Activated CD4-positive, alpha-beta T cell treated with anti-CD3 and anti-CD28 coated beads, Interleukin-2, Interleukin-4, amounts not matched to agents 100 ng/mL and 50 ng/mL, durations not matched to agents 16 hours and 8 hours (primary cell): ENCODE measurements at regions not wholly inside any gene's neighbourhood (a gene's known extent, or its start where the extent isn't known, plus 50 kb on each side); places are given as distances from the start of the nearest gene placed in this dataset.

Experiments used
- DNase-seq: peaks from one replicate; pipeline ENCODE4 v3.0.0-alpha.2; 2020; ENCODE audit warnings: low spot score

GRCh38 chr13:44280456-44280855 is 93.2 kb upstream of the SERP2 start:
- DNase-seq = no peak

- DNase-seq = no peak
These were observed 92.2 kb upstream of the SERP2 start for GRCh38 chr13:44281252-44282000.

GRCh38 chr13:44283600-44283999 is 90.0 kb upstream of the SERP2 start:
- DNase-seq = no peak

GRCh38 chr13:44287958-44288357 is 85.7 kb upstream of the SERP2 start:
- no peak for DNase-seq

GRCh38 chr13:44292545-44292944 is 81.1 kb upstream of the SERP2 start:
- peak; percentile 17 for DNase-seq

GRCh38 chr13:44293374-44293773 is 80.2 kb upstream of the SERP2 start:
- DNase-seq = no peak

GRCh38 chr13:44293908-44294735 is 79.5 kb upstream of the SERP2 start:
- DNase-seq = peak; percentile 40

GRCh38 chr13:44294876-44295275 is 78.7 kb upstream of the SERP2 start:
- no peak for DNase-seq

- no peak for DNase-seq
These were observed 76.8 kb upstream of the SERP2 start for GRCh38 chr13:44296856-44297255.

- no peak for DNase-seq
These were observed 75.3 kb upstream of the SERP2 start for GRCh38 chr13:44298314-44298713.

- no peak for DNase-seq
These were observed 74.3 kb upstream of the SERP2 start for GRCh38 chr13:44299152-44299943.

GRCh38 chr13:44300895-44301638 is 72.6 kb upstream of the SERP2 start:
- DNase-seq = peak; percentile 72

- no peak for DNase-seq
These were observed 72.0 kb upstream of the SERP2 start for GRCh38 chr13:44301639-44302015.

- no peak for DNase-seq
These were observed 71.4 kb upstream of the SERP2 start for GRCh38 chr13:44302233-44302632.

GRCh38 chr13:44302940-44303575 is 70.6 kb upstream of the SERP2 start:
- no peak for DNase-seq

GRCh38 chr13:44303681-44304432 is 69.8 kb upstream of the SERP2 start:
- no peak for DNase-seq

- no peak for DNase-seq
These were observed 69.2 kb upstream of the SERP2 start for GRCh38 chr13:44304433-44304725.

- DNase-seq = no peak
These were observed 68.3 kb upstream of the SERP2 start for GRCh38 chr13:44305286-44305685.

- DNase-seq = no peak
These were observed 67.7 kb upstream of the SERP2 start for GRCh38 chr13:44305917-44306370.

GRCh38 chr13:44306371-44307192 is 67.0 kb upstream of the SERP2 start:
- DNase-seq = no peak
